ENCODE measurements at regions not wholly inside any gene's neighbourhood (a gene's known extent, or its start where the extent isn't known, plus 50 kb on each side); places are given as distances from the start of the nearest gene placed in this dataset.

GRCh38 chr5:3948838-3949237 is 353.2 kb downstream of the IRX1 start:
- DNase-seq (no peak), ATAC-seq (ENCODE audit: low read depth) (no peak)
- Mint-ChIP-seq H3K4me3 (no peak overlapping the region), H3K27ac (no peak overlapping the region), H3K4me1 (peaks cover 5% of the 10 kb centered on the region), H3K9me3 (peaks cover 8% of the 10 kb centered on the region), H3K36me3 (ENCODE audit: low read depth) (no peaks in the 10 kb centered on the region), H3K27me3 (no peaks in the 10 kb centered on the region)
- TF ChIP-seq, protein P1, sequence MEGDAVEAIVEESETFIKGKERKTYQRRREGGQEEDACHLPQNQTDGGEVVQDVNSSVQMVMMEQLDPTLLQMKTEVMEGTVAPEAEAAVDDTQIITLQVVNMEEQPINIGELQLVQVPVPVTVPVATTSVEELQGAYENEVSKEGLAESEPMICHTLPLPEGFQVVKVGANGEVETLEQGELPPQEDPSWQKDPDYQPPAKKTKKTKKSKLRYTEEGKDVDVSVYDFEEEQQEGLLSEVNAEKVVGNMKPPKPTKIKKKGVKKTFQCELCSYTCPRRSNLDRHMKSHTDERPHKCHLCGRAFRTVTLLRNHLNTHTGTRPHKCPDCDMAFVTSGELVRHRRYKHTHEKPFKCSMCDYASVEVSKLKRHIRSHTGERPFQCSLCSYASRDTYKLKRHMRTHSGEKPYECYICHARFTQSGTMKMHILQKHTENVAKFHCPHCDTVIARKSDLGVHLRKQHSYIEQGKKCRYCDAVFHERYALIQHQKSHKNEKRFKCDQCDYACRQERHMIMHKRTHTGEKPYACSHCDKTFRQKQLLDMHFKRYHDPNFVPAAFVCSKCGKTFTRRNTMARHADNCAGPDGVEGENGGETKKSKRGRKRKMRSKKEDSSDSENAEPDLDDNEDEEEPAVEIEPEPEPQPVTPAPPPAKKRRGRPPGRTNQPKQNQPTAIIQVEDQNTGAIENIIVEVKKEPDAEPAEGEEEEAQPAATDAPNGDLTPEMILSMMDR (IDR thresholded peaks at IDR 0.05), result no peak
- ChIA-PET CTCF (no interaction called here), POLR2A (no interaction called here)
- intact Hi-C loops (cut with micrococcal nuclease), result no loop called here

DNA sequence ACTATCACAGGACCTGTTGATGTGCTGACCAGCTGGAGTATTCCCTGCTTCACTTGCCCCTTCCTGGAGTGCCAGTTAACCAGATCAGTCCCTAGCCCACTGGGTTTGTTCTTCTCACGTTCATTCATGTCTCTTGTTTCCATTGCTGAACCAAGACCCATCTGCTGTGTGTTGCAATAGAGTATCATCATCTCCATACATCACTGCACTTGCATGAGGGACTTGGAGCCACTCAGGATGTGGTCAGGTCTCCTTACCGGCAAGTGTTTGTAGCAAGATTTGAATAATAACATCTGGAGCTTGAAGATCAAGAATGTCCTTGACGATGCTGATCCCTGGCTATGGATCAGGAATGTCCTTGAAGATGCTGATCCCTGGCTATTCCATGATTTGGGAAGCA is 358.6 kb downstream of the IRX1 start:
- H3K36me3 Mint-ChIP-seq (ENCODE audit: low read depth), result no peaks in the 10 kb centered on the region
- H3K9me3 Mint-ChIP-seq, result peaks cover 8% of the 10 kb centered on the region
- DNase-seq, result no peak
- intact Hi-C loops (cut with micrococcal nuclease), result no loop called here
- no peak for ATAC-seq (ENCODE audit: low read depth)
- no peaks in the 10 kb centered on the region for H3K4me1 Mint-ChIP-seq
- POLR2A ChIA-PET, result no interaction called here
- no peaks in the 10 kb centered on the region for H3K27me3 Mint-ChIP-seq
- CTCF ChIA-PET, result no interaction called here
- TF ChIP-seq, protein P1 (IDR thresholded peaks at IDR 0.05), result no peak
- no peak overlapping the region for H3K27ac Mint-ChIP-seq
- H3K4me3 Mint-ChIP-seq, result no peak overlapping the region

- H3K9me3 Mint-ChIP-seq, result peaks cover 8% of the 10 kb centered on the region
- ChIA-PET CTCF (no interaction called here), POLR2A (no interaction called here)
- no peaks in the 10 kb centered on the region for H3K4me1 Mint-ChIP-seq
- TF ChIP-seq, protein P1 (IDR thresholded peaks at IDR 0.05), result no peak
- intact Hi-C loops (cut with micrococcal nuclease), result no loop called here
- H3K27me3 Mint-ChIP-seq, result no peaks in the 10 kb centered on the region
- no peak overlapping the region for H3K27ac Mint-ChIP-seq
- H3K36me3 Mint-ChIP-seq (ENCODE audit: low read depth), result no peaks in the 10 kb centered on the region
- ATAC-seq (ENCODE audit: low read depth) (no peak), DNase-seq (no peak)
- no peak overlapping the region for H3K4me3 Mint-ChIP-seq
Measured at GRCh38 chr5:3954633-3955032, 359.0 kb downstream of the IRX1 start.

GRCh38 chr5:3957658-3958057 is 362.0 kb downstream of the IRX1 start:
- intact Hi-C loops (cut with micrococcal nuclease), result no loop called here
- CTCF ChIA-PET, result no interaction called here

DNA sequence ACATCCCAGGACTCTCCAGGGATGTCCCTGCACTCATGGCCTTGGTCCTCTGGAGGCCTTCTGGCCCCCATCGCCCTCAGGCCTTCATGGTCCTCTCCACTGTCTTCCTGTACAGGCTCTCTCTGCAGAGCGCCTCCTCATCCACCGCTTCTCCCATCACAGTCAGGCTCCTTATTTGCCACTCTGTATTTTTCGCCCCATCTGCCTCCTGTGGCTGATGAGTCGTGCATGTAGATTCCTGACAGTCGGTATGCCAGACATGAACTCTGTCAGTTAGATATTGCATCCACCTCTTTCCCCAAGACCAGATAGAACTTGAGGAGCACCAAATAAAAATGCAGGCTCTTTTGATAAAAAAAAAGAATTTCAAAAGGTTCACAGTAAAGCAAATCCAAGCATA is 362.8 kb downstream of the IRX1 start:
- Mint-ChIP-seq H3K4me1 (no peaks in the 10 kb centered on the region), H3K9me3 (peaks cover 2% of the 10 kb centered on the region), H3K27me3 (no peaks in the 10 kb centered on the region), H3K36me3 (ENCODE audit: low read depth) (no peaks in the 10 kb centered on the region), H3K4me3 (no peak overlapping the region), H3K27ac (no peak overlapping the region)
- ChIA-PET CTCF (no interaction called here), POLR2A (no interaction called here)
- no peak for DNase-seq
- intact Hi-C loops (cut with micrococcal nuclease), result no loop called here
- ATAC-seq (ENCODE audit: low read depth), result no peak
- TF ChIP-seq, protein P1 (IDR thresholded peaks at IDR 0.05), result no peak

More at GRCh38 chr5:3957658-3958057, 362.0 kb downstream of the IRX1 start:
- POLR2A ChIA-PET, result no interaction called here
- DNase-seq (no peak), ATAC-seq (ENCODE audit: low read depth) (no peak)
- H3K36me3 Mint-ChIP-seq (ENCODE audit: low read depth), result no peaks in the 10 kb centered on the region
- H3K9me3 Mint-ChIP-seq, result peaks cover 2% of the 10 kb centered on the region
- H3K27me3 Mint-ChIP-seq, result no peaks in the 10 kb centered on the region
- no peaks in the 10 kb centered on the region for H3K4me1 Mint-ChIP-seq
- no peak overlapping the region for H3K27ac Mint-ChIP-seq
- TF ChIP-seq, protein P1 (IDR thresholded peaks at IDR 0.05), result no peak
- no peak overlapping the region for H3K4me3 Mint-ChIP-seq

Measured in activated B cell treated with CpG ODN at 0.5 μM for 24 hours (primary cell).